Astrocyte of the cerebellum (primary cell): ENCODE measurements at regions not wholly inside any gene's neighbourhood (a gene's known extent, or its start where the extent isn't known, plus 50 kb on each side); places are given as distances from the start of the nearest gene placed in this dataset.

Experiments
- DNase-seq: peaks from one replicate; pipeline ENCODE4 v3.0.0-alpha.2; 2011; ENCODE audit warnings: low read depth
- H3K4me3 ChIP-seq: 2 replicates; pipeline ENCODE4 v1.5.1; 2011; ENCODE audit warnings: mild to moderate bottlenecking, low read depth, low read length, moderate library complexity
- in situ Hi-C: cut with HindIII; loops from 2 replicates; pipeline ENCODE4 v1.10.0; 2017; ENCODE audit warnings: low sequenced_read_pairs
- TF ChIP-seq, protein P1 (sequence below): IDR thresholded peaks from 2 replicates; pipeline ENCODE4 v1.5.1; 2012; ENCODE audit warnings: low read length, low read depth, moderate library complexity, mild to moderate bottlenecking; ENCODE audit errors: missing control alignments

GRCh38 chr1:72516826-72517225 is 234.5 kb upstream of the NEGR1 start:
- in situ Hi-C loops: no loop called here

DNA sequence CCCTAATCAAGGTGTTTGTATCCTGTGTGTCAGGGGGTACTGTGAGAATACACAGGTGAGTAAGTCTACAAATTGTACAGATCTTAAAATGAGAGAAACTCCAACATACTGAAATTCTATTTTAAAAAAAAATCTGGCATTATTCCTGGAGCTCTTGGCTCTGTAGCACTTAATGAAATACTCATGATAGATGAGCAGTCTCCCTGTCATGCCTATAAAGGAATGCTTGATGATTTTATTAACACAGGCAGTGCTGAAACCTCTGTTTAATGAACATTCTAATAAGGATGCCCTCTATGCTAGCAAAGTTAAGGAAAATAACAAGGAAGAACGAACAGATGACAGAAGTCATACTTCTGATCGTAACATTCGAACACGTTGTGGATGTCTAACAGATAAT is 233.9 kb upstream of the NEGR1 start:
- in situ Hi-C loops: no loop called here
- H3K4me3 ChIP-seq: no peak overlapping the region
- TF ChIP-seq, protein P1, sequence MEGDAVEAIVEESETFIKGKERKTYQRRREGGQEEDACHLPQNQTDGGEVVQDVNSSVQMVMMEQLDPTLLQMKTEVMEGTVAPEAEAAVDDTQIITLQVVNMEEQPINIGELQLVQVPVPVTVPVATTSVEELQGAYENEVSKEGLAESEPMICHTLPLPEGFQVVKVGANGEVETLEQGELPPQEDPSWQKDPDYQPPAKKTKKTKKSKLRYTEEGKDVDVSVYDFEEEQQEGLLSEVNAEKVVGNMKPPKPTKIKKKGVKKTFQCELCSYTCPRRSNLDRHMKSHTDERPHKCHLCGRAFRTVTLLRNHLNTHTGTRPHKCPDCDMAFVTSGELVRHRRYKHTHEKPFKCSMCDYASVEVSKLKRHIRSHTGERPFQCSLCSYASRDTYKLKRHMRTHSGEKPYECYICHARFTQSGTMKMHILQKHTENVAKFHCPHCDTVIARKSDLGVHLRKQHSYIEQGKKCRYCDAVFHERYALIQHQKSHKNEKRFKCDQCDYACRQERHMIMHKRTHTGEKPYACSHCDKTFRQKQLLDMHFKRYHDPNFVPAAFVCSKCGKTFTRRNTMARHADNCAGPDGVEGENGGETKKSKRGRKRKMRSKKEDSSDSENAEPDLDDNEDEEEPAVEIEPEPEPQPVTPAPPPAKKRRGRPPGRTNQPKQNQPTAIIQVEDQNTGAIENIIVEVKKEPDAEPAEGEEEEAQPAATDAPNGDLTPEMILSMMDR: no peak
- no peak for DNase-seq

More at GRCh38 chr1:72516826-72517225, 234.5 kb upstream of the NEGR1 start:
- no peak for DNase-seq
- H3K4me3 ChIP-seq: no peak overlapping the region
- TF ChIP-seq, protein P1: no peak

DNA sequence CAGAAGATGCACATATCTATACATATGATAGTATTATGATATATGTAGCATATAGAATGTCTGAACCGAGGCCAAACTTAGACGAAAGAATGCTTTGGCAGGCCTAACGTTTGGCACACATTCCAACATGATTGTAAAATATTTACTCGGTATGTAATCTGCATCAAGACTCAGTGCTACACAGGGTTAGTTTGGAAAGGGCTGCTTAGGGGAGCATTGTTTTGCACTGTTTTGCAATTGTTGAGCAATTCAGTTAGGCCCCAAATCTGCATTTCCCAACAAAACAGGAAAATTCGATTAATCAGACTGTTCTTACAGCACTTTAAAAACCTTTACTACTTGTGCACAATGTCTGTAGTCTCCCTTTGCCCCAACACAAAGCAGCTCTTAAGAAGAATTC is 216.0 kb upstream of the NEGR1 start:
- DNase-seq: no peak
- in situ Hi-C loops: no loop called here
- TF ChIP-seq, protein P1: no peak
- H3K4me3 ChIP-seq: no peak overlapping the region

GRCh38 chr1:72489801-72490200 is 207.5 kb upstream of the NEGR1 start:
- DNase-seq: no peak
- no peak overlapping the region for H3K4me3 ChIP-seq
- TF ChIP-seq, protein P1: no peak
- in situ Hi-C loops: no loop called here

DNA sequence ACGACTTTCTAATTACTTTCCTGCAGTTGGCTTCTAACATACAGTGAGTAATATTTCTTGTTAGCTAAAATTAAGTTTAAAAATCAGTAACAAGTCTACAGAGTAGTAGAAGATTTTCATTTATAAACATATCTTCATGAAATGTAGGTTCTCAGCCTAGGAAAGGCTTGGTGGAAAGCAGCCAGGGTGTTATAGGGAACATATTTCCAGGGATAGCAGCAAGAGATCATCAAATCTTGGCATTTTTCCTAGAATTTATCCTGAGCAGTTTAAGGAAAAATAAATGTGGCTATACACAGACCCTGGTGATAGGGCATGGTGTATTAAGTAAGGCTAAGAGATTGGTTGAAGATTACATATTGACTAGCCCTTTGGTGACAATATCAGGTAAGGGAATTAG is 203.5 kb upstream of the NEGR1 start:
- H3K4me3 ChIP-seq: no peak overlapping the region
- in situ Hi-C loops: no loop called here
- TF ChIP-seq, protein P1: no peak
- peak; percentile 8 for DNase-seq

GRCh38 chr1:72483846-72484357 is 201.6 kb upstream of the NEGR1 start:
- H3K4me3 ChIP-seq: no peak overlapping the region
- in situ Hi-C loops: no loop called here
- no peak for DNase-seq
- TF ChIP-seq, protein P1: no peak
